ENCODE measurements at regions not wholly inside any gene's neighbourhood (a gene's known extent, or its start where the extent isn't known, plus 50 kb on each side); places are given as distances from the start of the nearest gene placed in this dataset.

GRCh38 chr3:106208251-106208650 lies 339.4 kb upstream of the CBLB start:
- WGBS: 73% methylated on average over 4 of the region's 4 CpGs
- Histone ChIP-seq H3K27me3 (ENCODE audit: control insufficient read depth in 4 of 4, insufficient read depth in 4 of 4, low read length in 3 of 4) (no peaks in the 10 kb centered on the region), H3K36me3 (ENCODE audit: control insufficient read depth in 4 of 4, insufficient read depth in 3 of 4, low read depth in 1 of 4, low read length in 3 of 4) (no peaks in the 10 kb centered on the region), H3K4me3 (ENCODE audit: low read depth in 1 of 3, low read length in 3 of 3) (no peak overlapping the region), H3K9me3 (ENCODE audit: control insufficient read depth in 4 of 4, low read length in 3 of 4) (peaks cover 0 to 1% (median 0%) of the 10 kb centered on the region in 4 donors), H3K4me1 (ENCODE audit: control insufficient read depth in 4 of 4, insufficient read depth in 4 of 4, low read length in 3 of 4) (no peaks in the 10 kb centered on the region), H3K27ac (ENCODE audit: low read depth in 1 of 2, low read length in 2 of 2) (no peak overlapping the region), H3K9ac (ENCODE audit: low read depth in 1 of 2, low read length in 2 of 2) (no peak overlapping the region)
- no peak for TF ChIP-seq CTCF (IDR thresholded peaks at IDR 0.05; ENCODE audit: low read depth, low read length, missing input control)
- no peak for TF ChIP-seq SP1 (IDR thresholded peaks at IDR 0.05)
- no peak for TF ChIP-seq FOXA1 (IDR thresholded peaks at IDR 0.05)
- no peak for TF ChIP-seq ZBTB33 (IDR thresholded peaks at IDR 0.05)
- TF ChIP-seq JUND (IDR thresholded peaks at IDR 0.05): no peak
- no peak for TF ChIP-seq MAX (IDR thresholded peaks at IDR 0.05)
- TF ChIP-seq RAD21 (IDR thresholded peaks at IDR 0.05): no peak
- TF ChIP-seq HNF4G (IDR thresholded peaks at IDR 0.05): no peak
- TF ChIP-seq HNF4A (conservative IDR thresholded peaks at IDR 0.05): no peak
- no peak for TF ChIP-seq NR2F2 (IDR thresholded peaks at IDR 0.05)
- no peak for TF ChIP-seq RXRA (IDR thresholded peaks at IDR 0.05)
- TF ChIP-seq REST (IDR thresholded peaks at IDR 0.05): no peak
- no peak for TF ChIP-seq EGR1 (IDR thresholded peaks at IDR 0.05; ENCODE audit: low read depth in 2 of 2)
- TF ChIP-seq GABPA (IDR thresholded peaks at IDR 0.05 in 1 of 2, conservative IDR thresholded peaks at IDR 0.05 in 1 of 2): no peak
- TF ChIP-seq TAF1 (conservative IDR thresholded peaks at IDR 0.05): no peak
- TF ChIP-seq YY1 (IDR thresholded peaks at IDR 0.05): no peak
- TF ChIP-seq FOXA2 (IDR thresholded peaks at IDR 0.05): no peak
- no peak for TF ChIP-seq ATF3 (IDR thresholded peaks at IDR 0.05)
- no peak for DNase-seq (ENCODE audit: low spot score)

Data from liver (tissue), 8 donors.